HG02610 (cell line): ENCODE measurements at regions not wholly inside any gene's neighbourhood (a gene's known extent, or its start where the extent isn't known, plus 50 kb on each side); places are given as distances from the start of the nearest gene placed in this dataset.

Experiments used
- ATAC-seq: cut with Tn5 transposase; IDR thresholded peaks from one replicate; pipeline ENCODE4 v1.9.1; 2021; ENCODE audit warnings: mild to moderate bottlenecking, moderate library complexity; ENCODE audit not compliant: unreplicated experiment

GRCh38 chr7:118671149-118671548 lies 446.6 kb downstream of the ANKRD7 start:
- no peak for ATAC-seq

- ATAC-seq: no peak
Measured at GRCh38 chr7:118684796-118685195, 460.3 kb downstream of the ANKRD7 start.

GRCh38 chr7:118689403-118689802 lies 464.9 kb downstream of the ANKRD7 start:
- ATAC-seq: no peak

- no peak for ATAC-seq
Measured at GRCh38 chr7:118696879-118697278, 472.4 kb downstream of the ANKRD7 start.

- ATAC-seq: no peak
Measured at GRCh38 chr7:118699222-118699621, 474.7 kb downstream of the ANKRD7 start.

- ATAC-seq: no peak
Measured at GRCh38 chr7:118708741-118709140, 484.2 kb downstream of the ANKRD7 start.

- no peak for ATAC-seq
Measured at GRCh38 chr7:118711688-118712087, 487.2 kb downstream of the ANKRD7 start.

- ATAC-seq: no peak
Measured at GRCh38 chr7:118713039-118713438, 488.5 kb downstream of the ANKRD7 start.

GRCh38 chr7:118720632-118721031 lies 496.1 kb downstream of the ANKRD7 start:
- no peak for ATAC-seq

- ATAC-seq: no peak
Measured at GRCh38 chr7:118731854-118732253, 507.4 kb downstream of the ANKRD7 start.

- no peak for ATAC-seq
Measured at GRCh38 chr7:118734541-118734940, 510.0 kb downstream of the ANKRD7 start.

GRCh38 chr7:118735441-118735840 lies 510.9 kb downstream of the ANKRD7 start:
- no peak for ATAC-seq

- ATAC-seq: no peak
Measured at GRCh38 chr7:118737935-118738334, 513.4 kb downstream of the ANKRD7 start.

GRCh38 chr7:118745927-118746326 lies 521.4 kb downstream of the ANKRD7 start:
- ATAC-seq: no peak

GRCh38 chr7:118747473-118747872 lies 523.0 kb downstream of the ANKRD7 start:
- ATAC-seq: no peak

GRCh38 chr7:118753479-118753878 lies 529.0 kb downstream of the ANKRD7 start:
- no peak for ATAC-seq

- ATAC-seq: no peak
Measured at GRCh38 chr7:118754608-118755007, 530.1 kb downstream of the ANKRD7 start.

GRCh38 chr7:118755067-118755625 lies 530.6 kb downstream of the ANKRD7 start:
- no peak for ATAC-seq

- ATAC-seq: no peak
Measured at GRCh38 chr7:118757066-118757465, 532.6 kb downstream of the ANKRD7 start.

GRCh38 chr7:118758582-118758981 lies 534.1 kb downstream of the ANKRD7 start:
- ATAC-seq: no peak

- ATAC-seq: no peak
Measured at GRCh38 chr7:118759921-118760320, 535.4 kb downstream of the ANKRD7 start.

- ATAC-seq: no peak
Measured at GRCh38 chr7:118762451-118762850, 537.9 kb downstream of the ANKRD7 start.

GRCh38 chr7:118764221-118764620 lies 539.7 kb downstream of the ANKRD7 start:
- no peak for ATAC-seq
